COLO668 (cell line): ENCODE measurements at regions not wholly inside any gene's neighbourhood (a gene's known extent, or its start where the extent isn't known, plus 50 kb on each side); places are given as distances from the start of the nearest gene placed in this dataset.
"Not testable (repeated sequence)": the region's sequence is repeated elsewhere in the genome, so short reads cannot be mapped to it uniquely, and the experiment has no call there.

Experiments
- DNase-seq: peaks from one replicate; lab custom pipeline; 2025; ENCODE audit not compliant: unreplicated experiment; lab: John Stamatoyannopoulos, UW

GRCh38 chr9:117936185-117937130 is 232.3 kb downstream of the TLR4 start:
- no peak for DNase-seq

GRCh38 chr9:117938086-117938485 is 233.9 kb downstream of the TLR4 start:
- DNase-seq = no peak

- no peak for DNase-seq
Observed at GRCh38 chr9:117938896-117939295, 234.7 kb downstream of the TLR4 start.

GRCh38 chr9:117944750-117945149 is 240.5 kb downstream of the TLR4 start:
- DNase-seq = not testable (repeated sequence)

GRCh38 chr9:117945286-117945685 is 241.1 kb downstream of the TLR4 start:
- DNase-seq = no peak

- no peak for DNase-seq
Observed at GRCh38 chr9:117951127-117951526, 246.9 kb downstream of the TLR4 start.

- no peak for DNase-seq
Observed at GRCh38 chr9:117952581-117952980, 248.4 kb downstream of the TLR4 start.

- no peak for DNase-seq
Observed at GRCh38 chr9:117957267-117957666, 253.1 kb downstream of the TLR4 start.

GRCh38 chr9:117958726-117959125 is 254.5 kb downstream of the TLR4 start:
- no peak for DNase-seq

- DNase-seq = no peak
Observed at GRCh38 chr9:117963493-117964090, 259.4 kb downstream of the TLR4 start.

GRCh38 chr9:117970276-117971050 is 266.3 kb downstream of the TLR4 start:
- no peak for DNase-seq

GRCh38 chr9:117974108-117974507 is 269.9 kb downstream of the TLR4 start:
- no peak for DNase-seq

GRCh38 chr9:117979914-117980313 is 275.7 kb downstream of the TLR4 start:
- DNase-seq = no peak

- DNase-seq = no peak
Observed at GRCh38 chr9:117987945-117988344, 283.7 kb downstream of the TLR4 start.

- DNase-seq = peak; percentile 76
Observed at GRCh38 chr9:117992006-117992405, 287.8 kb downstream of the TLR4 start.

- DNase-seq = no peak
Observed at GRCh38 chr9:118000581-118000980, 296.4 kb downstream of the TLR4 start.

GRCh38 chr9:118003240-118003639 is 299.0 kb downstream of the TLR4 start:
- no peak for DNase-seq

GRCh38 chr9:118008246-118008645 is 304.0 kb downstream of the TLR4 start:
- no peak for DNase-seq

GRCh38 chr9:118009614-118010013 is 305.4 kb downstream of the TLR4 start:
- no peak for DNase-seq

GRCh38 chr9:118017607-118018122 is 313.5 kb downstream of the TLR4 start:
- DNase-seq = no peak

GRCh38 chr9:118023644-118024043 is 319.4 kb downstream of the TLR4 start:
- no peak for DNase-seq
